ENCODE measurements at regions not wholly inside any gene's neighbourhood (a gene's known extent, or its start where the extent isn't known, plus 50 kb on each side); places are given as distances from the start of the nearest gene placed in this dataset.

DNA sequence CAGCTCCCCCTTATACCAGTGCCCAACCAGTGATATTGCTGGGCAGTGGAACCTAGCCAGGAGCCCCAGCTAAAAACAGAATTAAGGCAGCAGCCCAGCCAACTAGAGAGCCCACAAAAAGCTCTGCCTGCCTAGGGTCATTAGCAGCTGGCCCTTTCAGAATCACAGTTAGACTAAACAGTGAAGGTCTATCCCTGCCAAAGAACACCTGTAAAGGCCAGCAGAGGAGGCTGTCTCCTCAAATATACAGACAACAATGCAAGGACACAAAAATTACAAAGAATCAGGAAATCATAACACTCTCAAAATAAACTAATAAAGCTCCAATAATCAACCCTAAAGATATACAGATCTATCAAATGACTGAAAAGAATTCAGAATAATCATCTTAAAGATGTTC is 77.8 kb upstream of the HTR1E start:
- TF ChIP-seq POLR2AphosphoS5 (IDR thresholded peaks at IDR 0.05) (no peak), POLR2A (IDR thresholded peaks at IDR 0.05) (no peak)
- TF ChIP-seq, protein P1, sequence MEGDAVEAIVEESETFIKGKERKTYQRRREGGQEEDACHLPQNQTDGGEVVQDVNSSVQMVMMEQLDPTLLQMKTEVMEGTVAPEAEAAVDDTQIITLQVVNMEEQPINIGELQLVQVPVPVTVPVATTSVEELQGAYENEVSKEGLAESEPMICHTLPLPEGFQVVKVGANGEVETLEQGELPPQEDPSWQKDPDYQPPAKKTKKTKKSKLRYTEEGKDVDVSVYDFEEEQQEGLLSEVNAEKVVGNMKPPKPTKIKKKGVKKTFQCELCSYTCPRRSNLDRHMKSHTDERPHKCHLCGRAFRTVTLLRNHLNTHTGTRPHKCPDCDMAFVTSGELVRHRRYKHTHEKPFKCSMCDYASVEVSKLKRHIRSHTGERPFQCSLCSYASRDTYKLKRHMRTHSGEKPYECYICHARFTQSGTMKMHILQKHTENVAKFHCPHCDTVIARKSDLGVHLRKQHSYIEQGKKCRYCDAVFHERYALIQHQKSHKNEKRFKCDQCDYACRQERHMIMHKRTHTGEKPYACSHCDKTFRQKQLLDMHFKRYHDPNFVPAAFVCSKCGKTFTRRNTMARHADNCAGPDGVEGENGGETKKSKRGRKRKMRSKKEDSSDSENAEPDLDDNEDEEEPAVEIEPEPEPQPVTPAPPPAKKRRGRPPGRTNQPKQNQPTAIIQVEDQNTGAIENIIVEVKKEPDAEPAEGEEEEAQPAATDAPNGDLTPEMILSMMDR (IDR thresholded peaks at IDR 0.05), result no peak

Data from prostate gland (tissue), 2 donors.